NT2/D1 (cell line): ENCODE measurements at regions not wholly inside any gene's neighbourhood (a gene's known extent, or its start where the extent isn't known, plus 50 kb on each side); places are given as distances from the start of the nearest gene placed in this dataset.

Experiments
- YY1 ChIP-seq: IDR thresholded peaks from 2 replicates; pipeline ENCODE4 v1.6.1; 2011; ENCODE audit not compliant: insufficient read length, insufficient read depth
- ZNF274 ChIP-seq: IDR thresholded peaks from 2 replicates; pipeline ENCODE4 v1.6.1; 2011; ENCODE audit warnings: mild to moderate bottlenecking, low read depth, low read length

GRCh38 chr12:13602172-13602571 is 379.2 kb downstream of the GRIN2B start:
- TF ChIP-seq ZNF274 (no peak), YY1 (no peak)
